Calu3 (cell line): ENCODE measurements at regions not wholly inside any gene's neighbourhood (a gene's known extent, or its start where the extent isn't known, plus 50 kb on each side); places are given as distances from the start of the nearest gene placed in this dataset.

Experiments used
- BruUV-seq: library from RNA; stranded (reverse); fragments of 400-500 nt; replicated peaks from 2 replicates; lab custom pipeline; 2021; lab: Mats Ljungman, UMichigan
- CTCF ChIA-PET: fragments of 300-600 bp; sonication (Branson Sonifier 250); formaldehyde crosslinking; loops from one replicate; lab custom pipeline; 2022; ENCODE audit warnings: antibody characterized with exemption; lab: Charles Lee
- DNase-seq: peaks from one replicate; pipeline ENCODE4 v3.0.0; 2022
- H3K27ac Mint-ChIP-seq: one replicate; pipeline ENCODE4 v1.8.0; 2022; ENCODE audit warnings: mixed read lengths; ENCODE audit not compliant: unreplicated experiment
- H3K27me3 Mint-ChIP-seq: one replicate; pipeline ENCODE4 v1.8.0; 2022; ENCODE audit warnings: mixed read lengths; ENCODE audit not compliant: unreplicated experiment
- H3K36me3 Mint-ChIP-seq: one replicate; pipeline ENCODE4 v1.8.0; 2022; ENCODE audit warnings: mild to moderate bottlenecking, moderate library complexity, mixed read lengths; ENCODE audit not compliant: insufficient read depth, unreplicated experiment
- H3K4me1 Mint-ChIP-seq: one replicate; pipeline ENCODE4 v1.8.0; 2022; ENCODE audit warnings: mild to moderate bottlenecking, low read depth, mixed read lengths; ENCODE audit not compliant: unreplicated experiment
- H3K4me3 Mint-ChIP-seq: one replicate; pipeline ENCODE4 v1.8.0; 2022; ENCODE audit warnings: mild to moderate bottlenecking, low read depth, moderate library complexity, mixed read lengths; ENCODE audit not compliant: unreplicated experiment
- H3K9me3 Mint-ChIP-seq: one replicate; pipeline ENCODE4 v1.8.0; 2022; ENCODE audit warnings: low read depth, mixed read lengths; ENCODE audit not compliant: unreplicated experiment
- CTCF ChIP-seq: fragments of 200-600 bp; IDR thresholded peaks from one replicate; pipeline ENCODE4 v1.8.0; 2022; ENCODE audit warnings: antibody characterized with exemption; ENCODE audit not compliant: unreplicated experiment
- intact Hi-C: fragments of 100-400 bp; cut with micrococcal nuclease; formaldehyde crosslinking; loops from one replicate; pipeline ENCODE4 v1.10.0; 2022; ENCODE audit not compliant: unreplicated experiment

GRCh38 chr6:90859612-90860011 is 272.7 kb upstream of the MAP3K7 start:
- H3K9me3 Mint-ChIP-seq, result no peaks in the 10 kb centered on the region
- intact Hi-C loops, result loop anchor here (10.0 kb wide), 1 partner anchor 225 kb away; no protein-coding TSS in a partner anchor
- H3K36me3 Mint-ChIP-seq, result no peaks in the 10 kb centered on the region
- no peak for DNase-seq
- BruUV-seq, result no TSS peak
- H3K27ac Mint-ChIP-seq, result no peak overlapping the region
- CTCF ChIA-PET, result interaction anchor here (0.7 kb wide), 1 partner anchor 66 kb away, joined by 4 read pairs; no protein-coding TSS in a partner anchor
- TF ChIP-seq CTCF, result no peak
- no peaks in the 10 kb centered on the region for H3K27me3 Mint-ChIP-seq
- no peaks in the 10 kb centered on the region for H3K4me1 Mint-ChIP-seq
- H3K4me3 Mint-ChIP-seq, result no peak overlapping the region

- CTCF ChIA-PET, result no interaction called here
- H3K4me3 Mint-ChIP-seq, result no peak overlapping the region
- no peak for TF ChIP-seq CTCF
- no peaks in the 10 kb centered on the region for H3K27me3 Mint-ChIP-seq
- no peak overlapping the region for H3K27ac Mint-ChIP-seq
- no peaks in the 10 kb centered on the region for H3K4me1 Mint-ChIP-seq
- no peaks in the 10 kb centered on the region for H3K36me3 Mint-ChIP-seq
- no TSS peak for BruUV-seq
- no peaks in the 10 kb centered on the region for H3K9me3 Mint-ChIP-seq
- intact Hi-C loops, result loop anchor here (10.0 kb wide), 1 partner anchor 224 kb away; no protein-coding TSS in a partner anchor
- no peak for DNase-seq
These were observed 272.2 kb upstream of the MAP3K7 start for GRCh38 chr6:90859056-90859455.

- no peaks in the 10 kb centered on the region for H3K27me3 Mint-ChIP-seq
- no peak for TF ChIP-seq CTCF
- H3K9me3 Mint-ChIP-seq, result no peaks in the 10 kb centered on the region
- H3K27ac Mint-ChIP-seq, result no peak overlapping the region
- BruUV-seq, result no TSS peak
- H3K4me1 Mint-ChIP-seq, result no peaks in the 10 kb centered on the region
- H3K36me3 Mint-ChIP-seq, result no peaks in the 10 kb centered on the region
- H3K4me3 Mint-ChIP-seq, result no peak overlapping the region
- CTCF ChIA-PET, result no interaction called here
- no peak for DNase-seq
- intact Hi-C loops, result loop anchor here (10.0 kb wide), 1 partner anchor 215 kb away; no protein-coding TSS in a partner anchor
These were observed 262.8 kb upstream of the MAP3K7 start for GRCh38 chr6:90849686-90850085.

- H3K4me3 Mint-ChIP-seq, result no peak overlapping the region
- H3K36me3 Mint-ChIP-seq, result no peaks in the 10 kb centered on the region
- H3K27ac Mint-ChIP-seq, result no peak overlapping the region
- H3K4me1 Mint-ChIP-seq, result no peaks in the 10 kb centered on the region
- BruUV-seq, result no TSS peak
- H3K9me3 Mint-ChIP-seq, result no peaks in the 10 kb centered on the region
- intact Hi-C loops, result no loop called here
- DNase-seq, result no peak
- TF ChIP-seq CTCF, result no peak
- CTCF ChIA-PET, result interaction anchor here (0.5 to 0.8 kb wide), 2 partner anchors 14 to 601 kb away, joined by 3 read pairs; no protein-coding TSS in a partner anchor
- no peaks in the 10 kb centered on the region for H3K27me3 Mint-ChIP-seq
These were observed 260.0 kb upstream of the MAP3K7 start for GRCh38 chr6:90846824-90847223.
